Adrenal gland (tissue), 9 donors: ENCODE measurements at regions not wholly inside any gene's neighbourhood (a gene's known extent, or its start where the extent isn't known, plus 50 kb on each side); places are given as distances from the start of the nearest gene placed in this dataset.

Experiments
- DNase-seq, 7 donors: peaks; one replicate each; pipeline ENCODE4 v3.0.0-alpha.2; 2019 to 2020
- H3K27ac ChIP-seq, 5 donors: fragments of 200-600 bp; sonication (generic) in 4 of 5; 1 replicate in 3 of 5; 2 replicates in 2 of 5; pipeline versions ENCODE4 v1.5.1 to v1.8.0; 2016 to 2020; ENCODE audit warnings: mild to moderate bottlenecking in 1 of 5
- H3K27me3 ChIP-seq: fragments of 200-600 bp; 2 replicates; pipeline ENCODE4 v1.8.0; 2021
- H3K36me3 ChIP-seq, 2 donors: fragments of 200-600 bp; replicated peaks in 1 of 2; 1 replicate in 1 of 2; 2 replicates in 1 of 2; pipeline versions ENCODE4 v1.5.1 to v1.8.0; 2018 to 2022
- H3K4me1 ChIP-seq, 2 donors: fragments of 200-600 bp; replicated peaks in 1 of 2; 1 replicate in 1 of 2; 2 replicates in 1 of 2; pipeline versions ENCODE4 v1.5.1 to v1.8.0; 2018 to 2021
- H3K4me3 ChIP-seq, 4 donors: fragments of 200-600 bp; sonication (generic) in 3 of 4; one replicate each; pipeline ENCODE4 v1.5.1; 2016 to 2018
- H3K9me3 ChIP-seq, 3 donors: fragments of 200-600 bp; sonication (generic) in 1 of 3; replicated peaks in 1 of 3; 1 replicate in 2 of 3; 2 replicates in 1 of 3; pipeline versions ENCODE4 v1.5.1 to v1.8.0; 2016 to 2021
- POLR2A ChIP-seq, 2 donors: fragments of 450-650 bp; IDR thresholded peaks; one replicate each; pipeline ENCODE4 v1.6.1; 2017; ENCODE audit warnings: antibody characterized with exemption in 2 of 2, mild to moderate bottlenecking in 2 of 2, moderate library complexity in 1 of 2
- WGBS, 4 donors: extraction: QIAGEN DNeasy Blood & Tissue Kit in 2 of 4; methylation state at CpG; one replicate each; pipeline versions ENCODE4 v1.1.5 to v1.1.7; 2013 to 2017; 5-methylcytosine and 5-hydroxymethylcytosine counted together
- intact Hi-C, 2 donors: fragments of 100-400 bp; cut with DNase I; formaldehyde crosslinking; loops; one replicate each; pipeline versions ENCODE4 v1.14.1 to v1.15.0; 2022 to 2023
- TF ChIP-seq, protein P1 (sequence below), 6 experiments: fragments of 450-650 bp in 4 of 6; fragments of 200-600 bp in 2 of 6; sonication (generic) in 1 of 6; IDR thresholded peaks; 1 replicate in 5 of 6; 2 replicates in 1 of 6; pipeline versions ENCODE4 v1.5.1 to v1.8.0; 2016 to 2021; ENCODE audit warnings: antibody characterized with exemption in 6 of 6, mild to moderate bottlenecking in 2 of 6, moderate library complexity in 1 of 6
- donor health status: healthy with polysubstance abuse.
- donor health status: Bipolar disorder and iron deficiency.
- donor health status: DM: yes; HTN: yes; CAD: no.
- donor health status: DM: no; HTN: no; CAD: no.
- donor health status: DM: no; HTN: no; CAD: no.

DNA sequence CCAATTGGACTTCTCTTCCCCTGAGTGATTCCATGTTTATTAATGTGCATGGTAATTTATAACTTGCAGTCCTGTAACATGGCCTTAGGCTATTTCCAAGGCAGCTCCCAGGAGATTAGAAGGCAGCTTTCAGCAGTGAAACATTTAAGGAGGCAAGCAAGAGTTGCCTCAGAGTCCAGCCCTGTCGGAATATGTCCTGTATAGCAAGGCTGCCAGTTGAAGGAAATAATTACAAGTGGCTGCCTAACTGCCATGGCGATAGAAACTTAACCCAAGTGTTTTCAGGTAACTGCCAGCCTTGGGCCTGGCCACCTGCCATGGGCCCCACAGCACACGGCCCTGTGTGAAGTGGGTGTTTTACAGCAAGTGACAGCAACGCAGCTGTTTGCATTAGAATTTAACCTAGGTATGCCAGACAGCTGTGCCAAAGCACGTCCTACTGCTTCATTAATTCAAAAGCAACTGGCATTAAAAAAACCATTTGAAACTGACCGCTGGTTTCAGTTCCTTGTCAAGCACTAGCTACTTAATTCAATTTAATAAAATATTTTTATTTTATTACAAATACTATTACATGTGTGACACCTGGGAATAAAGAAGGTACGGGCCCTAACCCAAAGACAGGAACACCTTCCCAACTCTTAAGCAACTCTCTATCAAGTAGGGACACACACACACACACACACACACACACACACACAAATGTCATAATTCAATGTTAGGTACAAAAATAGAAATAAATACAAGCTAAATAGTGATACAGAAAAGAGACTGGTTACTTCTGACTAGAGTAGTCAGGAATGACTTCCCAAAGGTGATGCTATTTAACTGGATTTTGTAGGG, 151.8 kb upstream of the HEY2 start:
- intact Hi-C loops = no loop called here
- H3K27ac ChIP-seq = no peak overlapping the region

DNA sequence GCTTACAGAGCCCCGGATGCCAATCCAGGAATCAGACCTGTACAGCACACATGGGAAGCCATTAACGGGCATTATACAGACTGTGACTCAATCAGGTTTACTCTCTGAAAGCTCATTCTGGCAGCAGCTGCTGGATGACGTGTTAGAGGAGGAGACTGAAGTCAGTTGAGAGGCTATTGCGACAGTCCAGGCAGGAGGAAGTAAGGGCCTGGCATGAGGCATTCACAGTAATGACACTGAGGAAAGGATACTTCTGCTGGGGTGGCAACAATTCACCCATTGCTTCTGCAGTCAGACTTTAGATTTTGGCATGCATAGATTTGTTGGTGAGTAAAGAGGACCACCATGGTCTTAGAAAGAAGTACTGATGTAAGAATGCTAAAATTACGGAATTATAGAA, 151.0 kb upstream of the HEY2 start:
- intact Hi-C loops = no loop called here
- 62 to 75% (median 72%) methylated on average over 5 of the region's 5 CpGs for WGBS, 4 donors

More for the DNA sequence above, 151.8 kb upstream of the HEY2 start:
- Histone ChIP-seq H3K36me3 (no peaks in the 10 kb centered on the region), H3K27me3 (no peaks in the 10 kb centered on the region), H3K4me1 (no peaks in the 10 kb centered on the region), H3K4me3 (no peak overlapping the region), H3K9me3 (no peaks in the 10 kb centered on the region)
- DNase-seq = no peak
- TF ChIP-seq POLR2A (IDR thresholded peaks at IDR 0.05) = no peak
- TF ChIP-seq, protein P1, sequence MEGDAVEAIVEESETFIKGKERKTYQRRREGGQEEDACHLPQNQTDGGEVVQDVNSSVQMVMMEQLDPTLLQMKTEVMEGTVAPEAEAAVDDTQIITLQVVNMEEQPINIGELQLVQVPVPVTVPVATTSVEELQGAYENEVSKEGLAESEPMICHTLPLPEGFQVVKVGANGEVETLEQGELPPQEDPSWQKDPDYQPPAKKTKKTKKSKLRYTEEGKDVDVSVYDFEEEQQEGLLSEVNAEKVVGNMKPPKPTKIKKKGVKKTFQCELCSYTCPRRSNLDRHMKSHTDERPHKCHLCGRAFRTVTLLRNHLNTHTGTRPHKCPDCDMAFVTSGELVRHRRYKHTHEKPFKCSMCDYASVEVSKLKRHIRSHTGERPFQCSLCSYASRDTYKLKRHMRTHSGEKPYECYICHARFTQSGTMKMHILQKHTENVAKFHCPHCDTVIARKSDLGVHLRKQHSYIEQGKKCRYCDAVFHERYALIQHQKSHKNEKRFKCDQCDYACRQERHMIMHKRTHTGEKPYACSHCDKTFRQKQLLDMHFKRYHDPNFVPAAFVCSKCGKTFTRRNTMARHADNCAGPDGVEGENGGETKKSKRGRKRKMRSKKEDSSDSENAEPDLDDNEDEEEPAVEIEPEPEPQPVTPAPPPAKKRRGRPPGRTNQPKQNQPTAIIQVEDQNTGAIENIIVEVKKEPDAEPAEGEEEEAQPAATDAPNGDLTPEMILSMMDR (IDR thresholded peaks at IDR 0.05) = no peak
- 75 to 86% (median 76%) methylated on average over 5 to 7 of the region's 7 CpGs for WGBS, 4 donors

DNA sequence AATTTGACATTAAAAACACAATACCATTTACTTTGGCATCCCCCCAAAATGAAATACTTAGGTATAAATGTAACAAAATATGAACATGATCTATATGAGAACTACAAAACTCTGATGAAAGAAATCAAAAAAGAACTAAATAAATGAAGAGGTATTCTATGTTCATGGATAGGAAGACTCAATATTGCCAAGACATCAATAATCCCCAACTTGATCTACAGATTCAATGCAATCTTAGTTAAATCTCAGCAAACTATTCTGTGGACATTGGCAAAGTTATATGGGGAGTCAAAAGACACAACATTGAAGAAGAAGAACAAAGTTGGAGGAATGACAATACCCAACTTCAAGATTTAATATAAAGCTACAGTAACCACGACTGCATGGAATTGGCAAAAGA, 145.2 kb upstream of the HEY2 start:
- Histone ChIP-seq H3K27me3 (no peaks in the 10 kb centered on the region), H3K4me1 (no peaks in the 10 kb centered on the region), H3K36me3 (no peaks in the 10 kb centered on the region), H3K27ac (no peak overlapping the region), H3K4me3 (no peak overlapping the region), H3K9me3 (peaks cover 0 to 7% (median 0%) of the 10 kb centered on the region in 3 donors)
- no peak for DNase-seq
- WGBS, 4 donors = 62 to 72% (median 69%) methylated on average over 1 of the region's 1 CpG
- intact Hi-C loops = no loop called here
- TF ChIP-seq POLR2A (IDR thresholded peaks at IDR 0.05) = no peak
- TF ChIP-seq, protein P1 (IDR thresholded peaks at IDR 0.05) = no peak

More for the DNA sequence above, 151.0 kb upstream of the HEY2 start:
- Histone ChIP-seq H3K27me3 (no peaks in the 10 kb centered on the region), H3K4me1 (no peaks in the 10 kb centered on the region), H3K4me3 (no peak overlapping the region), H3K27ac (no peak overlapping the region), H3K9me3 (peaks cover 0 to 6% (median 0%) of the 10 kb centered on the region in 3 donors), H3K36me3 (no peaks in the 10 kb centered on the region)
- peak in 6 of 7 donors; percentile 32 to 64 (median 46) for DNase-seq
- no peak for TF ChIP-seq POLR2A (IDR thresholded peaks at IDR 0.05)
- TF ChIP-seq, protein P1 (IDR thresholded peaks at IDR 0.05) = no peak

- TF ChIP-seq POLR2A (IDR thresholded peaks at IDR 0.05) = no peak
- TF ChIP-seq, protein P1 (IDR thresholded peaks at IDR 0.05) = no peak
- 27 to 34% (median 29%) methylated on average over 11 of the region's 11 CpGs for WGBS, 4 donors
- Histone ChIP-seq H3K27me3 (no peaks in the 10 kb centered on the region), H3K4me1 (no peaks in the 10 kb centered on the region), H3K27ac (no peak overlapping the region), H3K36me3 (no peaks in the 10 kb centered on the region), H3K4me3 (no peak overlapping the region), H3K9me3 (no peaks in the 10 kb centered on the region)
- intact Hi-C loops = no loop called here
- peak in 3 of 7 donors; percentile 12 to 19 (median 15) for DNase-seq
These were observed 137.7 kb upstream of the HEY2 start for GRCh38 chr6:125611573-125612344.
